CD4-positive, alpha-beta T cell (primary cell): ENCODE measurements at regions not wholly inside any gene's neighbourhood (a gene's known extent, or its start where the extent isn't known, plus 50 kb on each side); places are given as distances from the start of the nearest gene placed in this dataset.

ENCODE experiments used
- ATAC-seq: fragments of 200-7000 bp; cut with Tn5 transposase; one replicate; pipeline ENCODE4 v1.10.0; 2022; ENCODE audit warnings: mild to moderate bottlenecking; ENCODE audit not compliant: poor library complexity
- CTCF ChIA-PET: fragments of 350-600 bp; sonication (Branson Sonifier 250); formaldehyde crosslinking; loops from one replicate; lab custom pipeline; 2021; ENCODE audit warnings: antibody characterized with exemption, inconsistent platforms; lab: Charles Lee
- POLR2A ChIA-PET: fragments of 350-600 bp; sonication (Branson Sonifier 250); formaldehyde crosslinking; loops from one replicate; lab custom pipeline; 2021; ENCODE audit warnings: antibody characterized with exemption, inconsistent platforms; lab: Charles Lee
- DNase-seq, 14 experiments: peaks; one replicate each; pipeline ENCODE4 v3.0.0-alpha.2; 2013 to 2020; ENCODE audit warnings: mixed read lengths in 2 of 14
- H3K27ac ChIP-seq, 2 donors: one replicate each; pipeline versions ENCODE4 v1.5.1 to v1.7.0; 2013; ENCODE audit warnings: low read length in 2 of 2, low read depth in 1 of 2, mild to moderate bottlenecking in 1 of 2
- H3K27me3 ChIP-seq, 2 experiments: 1 replicate in 1 of 2; 2 replicates in 1 of 2; pipeline versions ENCODE4 v1.6.1 to v1.7.0; 2013; ENCODE audit warnings: low read length in 2 of 2, control low read depth in 1 of 2, mild to moderate bottlenecking in 1 of 2, moderate library complexity in 1 of 2; ENCODE audit not compliant: insufficient read depth in 2 of 2, control insufficient read depth in 1 of 2
- H3K36me3 ChIP-seq: one replicate; pipeline ENCODE4 v1.6.1; 2013; ENCODE audit warnings: low read length, control low read depth; ENCODE audit not compliant: insufficient read depth
- H3K4me1 ChIP-seq: one replicate; pipeline ENCODE4 v1.6.1; 2013; ENCODE audit warnings: low read length, control low read depth; ENCODE audit not compliant: insufficient read depth
- H3K4me3 ChIP-seq: one replicate; pipeline ENCODE4 v1.5.1; 2013; ENCODE audit warnings: mild to moderate bottlenecking, low read length, moderate library complexity
- H3K9me3 ChIP-seq, 2 experiments: 1 replicate in 1 of 2; 2 replicates in 1 of 2; pipeline versions ENCODE4 v1.6.1 to v1.7.0; 2013; ENCODE audit warnings: low read length in 2 of 2, mild to moderate bottlenecking in 2 of 2, control low read depth in 1 of 2, moderate library complexity in 1 of 2; ENCODE audit not compliant: control insufficient read depth in 1 of 2, insufficient read depth in 1 of 2
- H3K27ac Mint-ChIP-seq: one replicate; pipeline ENCODE4 v1.8.0; 2020; ENCODE audit warnings: mixed read lengths
- H3K27me3 Mint-ChIP-seq: one replicate; pipeline ENCODE4 v1.8.0; 2021; ENCODE audit warnings: mixed read lengths
- H3K36me3 Mint-ChIP-seq: one replicate; pipeline ENCODE4 v1.8.0; 2021; ENCODE audit warnings: low read depth, mixed read lengths
- H3K4me1 Mint-ChIP-seq: one replicate; pipeline ENCODE4 v1.8.0; 2021; ENCODE audit warnings: low read depth, mixed read lengths
- H3K4me3 Mint-ChIP-seq: one replicate; pipeline ENCODE4 v1.8.0; 2020; ENCODE audit warnings: mild to moderate bottlenecking, mixed read lengths
- H3K9me3 Mint-ChIP-seq: one replicate; pipeline ENCODE4 v1.8.0; 2020; ENCODE audit warnings: mixed read lengths
- CTCF ChIP-seq: fragments of 200-600 bp; IDR thresholded peaks from one replicate; pipeline ENCODE4 v1.8.0; 2022; ENCODE audit warnings: antibody characterized with exemption, mild to moderate bottlenecking
- intact Hi-C, 2 experiments: fragments of 100-400 bp; cut with DNase I in 1 of 2; cut with micrococcal nuclease in 1 of 2; formaldehyde crosslinking; loops; one replicate each; pipeline versions ENCODE4 v1.15.1 to v1.9.0; 2023 to 2025; cut with DNase I, micrococcal nuclease

- Histone ChIP-seq H3K27me3 (peaks cover 0 to 4% of the 10 kb centered on the region in 2 experiments), H3K36me3 (no peaks in the 10 kb centered on the region), H3K9me3 (no peaks in the 10 kb centered on the region), H3K4me3 (no peak overlapping the region), H3K4me1 (no peaks in the 10 kb centered on the region), H3K27ac (no peak overlapping the region)
- no peaks in the 10 kb centered on the region for H3K36me3 Mint-ChIP-seq
- CTCF ChIA-PET, result no interaction called here
- no peak for ATAC-seq
- DNase-seq, result no peak
- POLR2A ChIA-PET, result no interaction called here
- TF ChIP-seq CTCF, result no peak
- no peak overlapping the region for H3K27ac Mint-ChIP-seq
- intact Hi-C loops, result no loop called here
- no peak overlapping the region for H3K4me3 Mint-ChIP-seq
- no peaks in the 10 kb centered on the region for H3K4me1 Mint-ChIP-seq
- no peaks in the 10 kb centered on the region for H3K9me3 Mint-ChIP-seq
- H3K27me3 Mint-ChIP-seq, result peaks cover 13% of the 10 kb centered on the region
These were observed 155.9 kb upstream of the RAG2 start for GRCh38 chr11:36753960-36754359.

- H3K9me3 ChIP-seq, result no peaks in the 10 kb centered on the region
- H3K9me3 Mint-ChIP-seq, result no peaks in the 10 kb centered on the region
- no peaks in the 10 kb centered on the region for H3K4me1 Mint-ChIP-seq
- no peaks in the 10 kb centered on the region for H3K4me1 ChIP-seq
- H3K27me3 Mint-ChIP-seq, result peaks cover 16% of the 10 kb centered on the region
- H3K27me3 ChIP-seq, result peaks cover 0 to 7% of the 10 kb centered on the region in 2 experiments
- intact Hi-C loops, result no loop called here
- H3K4me3 ChIP-seq, result no peak overlapping the region
- no peaks in the 10 kb centered on the region for H3K36me3 ChIP-seq
- ChIA-PET POLR2A (no interaction called here), CTCF (no interaction called here)
- H3K4me3 Mint-ChIP-seq, result no peak overlapping the region
- TF ChIP-seq CTCF, result no peak
- ATAC-seq (no peak), DNase-seq (no peak)
- H3K36me3 Mint-ChIP-seq, result no peaks in the 10 kb centered on the region
- H3K27ac ChIP-seq, result no peak overlapping the region
- no peak overlapping the region for H3K27ac Mint-ChIP-seq
These were observed 154.0 kb upstream of the RAG2 start for GRCh38 chr11:36751996-36752395.

- Mint-ChIP-seq H3K27me3 (peaks cover 19% of the 10 kb centered on the region), H3K27ac (no peak overlapping the region), H3K36me3 (no peaks in the 10 kb centered on the region), H3K9me3 (no peaks in the 10 kb centered on the region), H3K4me3 (no peak overlapping the region), H3K4me1 (no peaks in the 10 kb centered on the region)
- Histone ChIP-seq H3K27me3 (peaks cover 0 to 7% of the 10 kb centered on the region in 2 experiments), H3K4me3 (no peak overlapping the region), H3K27ac (no peak overlapping the region), H3K36me3 (no peaks in the 10 kb centered on the region), H3K9me3 (no peaks in the 10 kb centered on the region), H3K4me1 (no peaks in the 10 kb centered on the region)
- CTCF ChIA-PET, result no interaction called here
- ATAC-seq, result no peak
- POLR2A ChIA-PET, result no interaction called here
- intact Hi-C loops, result no loop called here
- TF ChIP-seq CTCF, result no peak
- no peak for DNase-seq
These were observed 153.3 kb upstream of the RAG2 start for GRCh38 chr11:36751335-36751781.
